SK-N-SH (cell line): ENCODE measurements at regions not wholly inside any gene's neighbourhood (a gene's known extent, or its start where the extent isn't known, plus 50 kb on each side); places are given as distances from the start of the nearest gene placed in this dataset.

Experiments used
- CTCF ChIA-PET: fragments of 300-600, 350-600 bp; formaldehyde crosslinking; extraction: SDS; loops from one replicate; lab custom pipeline; 2021; lab: Yijun Ruan, JAX
- POLR2A ChIA-PET: fragments of 350-600 bp; sonication (Branson Sonifier 250); formaldehyde crosslinking; extraction: SDS; loops from one replicate; lab custom pipeline; 2020; ENCODE audit warnings: antibody characterized with exemption, inconsistent platforms; lab: Yijun Ruan, JAX
- DNase-seq: peaks from one replicate; pipeline ENCODE4 v3.0.0; 2012
- H2AFZ ChIP-seq: fragments of 200-600 bp; sonication (generic); 2 replicates; pipeline ENCODE4 v1.8.1; 2016; ENCODE audit warnings: antibody characterized with exemption, mild to moderate bottlenecking, low read depth
- H3F3A ChIP-seq: fragments of 200-600 bp; sonication (generic); replicated peaks from 2 replicates; pipeline ENCODE3; 2016; ENCODE audit warnings: antibody characterized with exemption, mild to moderate bottlenecking; ENCODE audit not compliant: insufficient read depth
- H3K27ac ChIP-seq, 2 experiments: fragments of 200-500 bp in 1 of 2; fragments of 200-600 bp in 1 of 2; sonication (Bioruptor generic) in 1 of 2; sonication (generic), shearing (Covaris generic) in 1 of 2; 2 replicates each; pipeline versions ENCODE4 v1.5.1 to v1.6.1; 2014 to 2016; ENCODE audit warnings: low read depth in 2 of 2, inconsistent platforms in 1 of 2, low read length in 1 of 2, mild to moderate bottlenecking in 1 of 2, mixed read lengths in 1 of 2
- H3K27me3 ChIP-seq: fragments of 200-600 bp; sonication (generic), shearing (Covaris generic); 2 replicates; pipeline ENCODE4 v1.6.1; 2016; ENCODE audit warnings: mixed run types; ENCODE audit not compliant: insufficient read depth
- H3K36me3 ChIP-seq, 2 experiments: fragments of 200-500 bp in 1 of 2; fragments of 200-600 bp in 1 of 2; sonication (Bioruptor generic) in 1 of 2; sonication (generic) in 1 of 2; replicated peaks in 1 of 2; 2 replicates each; pipeline versions ENCODE3 to v1.5.1; 2014 to 2016; ENCODE audit warnings: low read length in 1 of 2, mild to moderate bottlenecking in 1 of 2; ENCODE audit not compliant: insufficient read depth in 2 of 2, control insufficient read depth in 1 of 2
- H3K4me1 ChIP-seq, 2 experiments: fragments of 200-500 bp in 1 of 2; fragments of 200-600 bp in 1 of 2; sonication (Bioruptor generic) in 1 of 2; sonication (generic), shearing (Covaris generic) in 1 of 2; 2 replicates each; pipeline versions ENCODE4 v1.5.1 to v1.6.1; 2014 to 2016; ENCODE audit warnings: low read depth in 1 of 2, low read length in 1 of 2, mixed run types in 1 of 2; ENCODE audit not compliant: insufficient read depth in 2 of 2, control insufficient read depth in 1 of 2
- H3K4me2 ChIP-seq: fragments of 200-600 bp; sonication (generic), shearing (Covaris generic); 2 replicates; pipeline ENCODE4 v1.6.1; 2017; ENCODE audit warnings: mixed run types
- H3K4me3 ChIP-seq, 2 experiments: fragments of 200-500 bp in 1 of 2; fragments of 200-600 bp in 1 of 2; sonication (Bioruptor generic) in 1 of 2; sonication (generic), shearing (Covaris generic) in 1 of 2; 2 replicates each; pipeline versions ENCODE4 v1.5.1 to v1.8.1; 2014 to 2016; ENCODE audit warnings: low read depth in 2 of 2, inconsistent platforms in 1 of 2, low read length in 1 of 2, mild to moderate bottlenecking in 1 of 2, mixed read lengths in 1 of 2, moderate library complexity in 1 of 2
- H3K79me2 ChIP-seq: fragments of 200-600 bp; sonication (generic); 2 replicates; pipeline ENCODE4 v1.8.1; 2017; ENCODE audit warnings: mild to moderate bottlenecking; ENCODE audit not compliant: insufficient read depth
- H3K9ac ChIP-seq: fragments of 200-600 bp; sonication (generic); 2 replicates; pipeline ENCODE4 v1.6.1; 2017; ENCODE audit warnings: mixed run types
- H3K9me2 ChIP-seq: fragments of 200-600 bp; sonication (generic); 2 replicates; pipeline ENCODE4 v1.6.1; 2017; ENCODE audit warnings: mixed run types
- H3K9me3 ChIP-seq: fragments of 200-600 bp; sonication (generic); 2 replicates; pipeline ENCODE4 v1.6.1; 2017; ENCODE audit warnings: mixed run types, mild to moderate bottlenecking, moderate library complexity
- H4K20me1 ChIP-seq: fragments of 200-600 bp; sonication (generic); 2 replicates; pipeline ENCODE4 v1.6.1; 2017; ENCODE audit warnings: mild to moderate bottlenecking, mixed run types; ENCODE audit not compliant: insufficient read depth
- CTCF ChIP-seq: fragments of 200-600 bp; sonication (generic); IDR thresholded peaks from 2 replicates; pipeline ENCODE4 v1.6.1; 2017; ENCODE audit warnings: antibody characterized with exemption, mild to moderate bottlenecking, moderate library complexity
- EP300 ChIP-seq, 2 experiments: IDR thresholded peaks; 2 replicates each; pipeline versions ENCODE4 v1.4.0 to v1.6.1; 2012; ENCODE audit warnings: borderline replicate concordance in 1 of 2, low read depth in 1 of 2, low read length in 1 of 2
- EZH2phosphoT487 ChIP-seq: fragments of 200-600 bp; sonication (generic); IDR thresholded peaks from 2 replicates; pipeline ENCODE4 v1.6.1; 2017; ENCODE audit warnings: low read depth, mixed run types, mild to moderate bottlenecking, antibody characterized with exemption, moderate library complexity, borderline replicate concordance
- FOSL2 ChIP-seq: IDR thresholded peaks from 2 replicates; pipeline ENCODE4 v1.4.0; 2012; ENCODE audit warnings: low read depth, mild to moderate bottlenecking, moderate library complexity, borderline replicate concordance
- FOXJ3 ChIP-seq: sonication (generic); formaldehyde crosslinking; IDR thresholded peaks from 2 replicates; pipeline ENCODE4 v1.5.1; 2020; ENCODE audit warnings: mild to moderate bottlenecking, missing genetic modification reagents
- GABPA ChIP-seq: IDR thresholded peaks from 2 replicates; pipeline ENCODE4 v1.4.0; 2012; ENCODE audit warnings: low read depth, mild to moderate bottlenecking
- MAX ChIP-seq: IDR thresholded peaks from 2 replicates; pipeline ENCODE4 v1.4.0; 2012; ENCODE audit warnings: low read depth
- MXI1 ChIP-seq: IDR thresholded peaks from 2 replicates; pipeline ENCODE4 v1.6.1; 2012; ENCODE audit warnings: mild to moderate bottlenecking, low read depth, low read length, improper control_type of control experiment
- NFIC ChIP-seq: IDR thresholded peaks from 2 replicates; pipeline ENCODE4 v1.4.0; 2012; ENCODE audit warnings: borderline replicate concordance
- NRF1 ChIP-seq: IDR thresholded peaks from 2 replicates; pipeline ENCODE4 v1.6.1; 2012; ENCODE audit warnings: low read depth, mild to moderate bottlenecking, low read length
- RCOR1 ChIP-seq: fragments of 150-350 bp; IDR thresholded peaks from 2 replicates; pipeline ENCODE4 v1.6.1; 2017; ENCODE audit warnings: antibody characterized with exemption, low read length
- RFX5 ChIP-seq: IDR thresholded peaks from 2 replicates; pipeline ENCODE4 v1.6.1; 2012; ENCODE audit warnings: mild to moderate bottlenecking, improper control_type of control experiment, low read length
- SIN3A ChIP-seq: IDR thresholded peaks from 2 replicates; pipeline ENCODE4 v1.6.1; 2012; ENCODE audit warnings: low read depth, mild to moderate bottlenecking, low read length, moderate library complexity, borderline replicate concordance
- TAF1 ChIP-seq: IDR thresholded peaks from 2 replicates; pipeline ENCODE4 v1.6.1; 2012; ENCODE audit warnings: low read depth, mild to moderate bottlenecking, low read length, moderate library complexity, borderline replicate concordance
- TCF12 ChIP-seq: IDR thresholded peaks from 2 replicates; pipeline ENCODE4 v1.4.0; 2012
- TEAD4 ChIP-seq: IDR thresholded peaks from 2 replicates; pipeline ENCODE4 v1.4.0; 2012; ENCODE audit warnings: mild to moderate bottlenecking, borderline replicate concordance; ENCODE audit not compliant: insufficient read depth
- USF2 ChIP-seq: fragments of 150-350 bp; IDR thresholded peaks from 2 replicates; pipeline ENCODE4 v1.6.1; 2017; ENCODE audit warnings: antibody characterized with exemption, low read length, low read depth, borderline replicate concordance
- YY1 ChIP-seq: IDR thresholded peaks from 2 replicates; pipeline ENCODE4 v1.4.0; 2012; ENCODE audit warnings: low read depth, mild to moderate bottlenecking
- WGBS: methylation state at CpG from one replicate; pipeline ENCODE4 v1.1.6; 2017; ENCODE audit warnings: low lambda C conversion rate; 5-methylcytosine and 5-hydroxymethylcytosine counted together

- Histone ChIP-seq H3K27me3 (no peaks in the 10 kb centered on the region), H3K9ac (no peak overlapping the region), H3K4me1 (peaks cover 0 to 7% of the 10 kb centered on the region in 2 experiments; a peak in 1 of 4 replicates), H4K20me1 (no peaks in the 10 kb centered on the region), H3K27ac (no peak overlapping the region), H3K9me2 (no peaks in the 10 kb centered on the region), H3K4me2 (no peak overlapping the region), H2AFZ (no peak overlapping the region), H3F3A (no peaks in the 10 kb centered on the region), H3K79me2 (no peaks in the 10 kb centered on the region), H3K4me3 (no peak overlapping the region), H3K9me3 (no peaks in the 10 kb centered on the region), H3K36me3 (no peaks in the 10 kb centered on the region)
- WGBS, result 42% methylated on average over 2 of the region's 2 CpGs
- CTCF ChIA-PET, result no interaction called here
- DNase-seq, result no peak
- no peak for TF ChIP-seq CTCF
- no peak for TF ChIP-seq EZH2phosphoT487
- TF ChIP-seq SIN3A, result no peak
- no peak for TF ChIP-seq TAF1
- TF ChIP-seq MAX, result no peak
- TF ChIP-seq NFIC, result no peak
- no peak for TF ChIP-seq TEAD4
- TF ChIP-seq GABPA, result no peak
- TF ChIP-seq NRF1, result no peak
- no peak for TF ChIP-seq MXI1
- TF ChIP-seq USF2, result no peak
- TF ChIP-seq RFX5, result no peak
- no peak for TF ChIP-seq YY1
- no peak for TF ChIP-seq RCOR1
- TF ChIP-seq FOSL2, result no peak
- TF ChIP-seq FOXJ3, result no peak
- no peak for TF ChIP-seq EP300 (IDR thresholded peaks at IDR 0.05; ENCODE audit: borderline replicate concordance in 1 of 2, low read depth in 1 of 2, low read length in 1 of 2)
- no peak for TF ChIP-seq TCF12
- POLR2A ChIA-PET, result no interaction called here
These were observed 196.9 kb upstream of the PWP1 start for GRCh38 chr12:107488666-107489065.
